GM21529 (cell line): ENCODE measurements at regions not wholly inside any gene's neighbourhood (a gene's known extent, or its start where the extent isn't known, plus 50 kb on each side); places are given as distances from the start of the nearest gene placed in this dataset.

Experiments
- ATAC-seq: cut with Tn5 transposase; IDR thresholded peaks from one replicate; pipeline ENCODE4 v1.9.1; 2021; ENCODE audit not compliant: unreplicated experiment

DNA sequence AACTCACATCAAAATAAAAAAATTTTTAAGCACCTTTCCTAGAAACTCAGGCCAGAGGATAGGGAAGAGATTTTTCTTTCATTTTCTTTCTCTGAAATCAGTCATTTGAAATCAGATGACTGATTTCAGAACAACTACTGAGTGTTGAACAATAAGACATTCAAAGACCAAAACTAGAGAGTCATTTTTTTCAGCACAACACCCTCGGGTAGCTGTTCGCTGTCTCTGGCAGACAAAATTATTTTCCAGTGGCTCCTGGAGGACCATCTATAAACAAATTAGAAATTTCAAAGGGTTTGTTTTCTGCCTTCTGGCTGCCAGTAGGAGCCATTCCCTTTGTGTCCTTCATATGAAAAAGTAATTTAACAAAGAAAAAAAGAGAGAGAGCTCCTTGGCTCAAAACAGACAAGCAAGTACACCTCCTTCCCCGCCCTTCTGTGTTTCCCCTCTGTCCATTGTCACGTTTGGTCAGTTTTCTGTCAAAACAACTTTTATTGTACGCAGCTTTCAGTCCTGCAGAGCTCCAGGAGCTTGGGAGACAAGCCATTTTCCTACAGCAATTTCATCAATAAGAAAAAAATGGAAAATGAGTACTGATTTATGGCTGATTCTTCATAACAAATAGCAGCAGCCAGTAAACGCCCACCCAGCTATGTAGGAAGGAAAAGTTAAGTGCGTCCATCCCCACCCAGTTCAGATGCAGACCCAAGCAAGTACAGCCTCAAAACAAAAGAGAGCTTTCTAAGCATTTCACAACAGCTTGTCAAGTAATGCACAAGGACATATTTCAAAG lies 405.2 kb downstream of the ZNF608 start:
- peak; percentile 60 for ATAC-seq

- no peak for ATAC-seq
Observed at GRCh38 chr5:124337996-124338395, 408.4 kb downstream of the ZNF608 start.

DNA sequence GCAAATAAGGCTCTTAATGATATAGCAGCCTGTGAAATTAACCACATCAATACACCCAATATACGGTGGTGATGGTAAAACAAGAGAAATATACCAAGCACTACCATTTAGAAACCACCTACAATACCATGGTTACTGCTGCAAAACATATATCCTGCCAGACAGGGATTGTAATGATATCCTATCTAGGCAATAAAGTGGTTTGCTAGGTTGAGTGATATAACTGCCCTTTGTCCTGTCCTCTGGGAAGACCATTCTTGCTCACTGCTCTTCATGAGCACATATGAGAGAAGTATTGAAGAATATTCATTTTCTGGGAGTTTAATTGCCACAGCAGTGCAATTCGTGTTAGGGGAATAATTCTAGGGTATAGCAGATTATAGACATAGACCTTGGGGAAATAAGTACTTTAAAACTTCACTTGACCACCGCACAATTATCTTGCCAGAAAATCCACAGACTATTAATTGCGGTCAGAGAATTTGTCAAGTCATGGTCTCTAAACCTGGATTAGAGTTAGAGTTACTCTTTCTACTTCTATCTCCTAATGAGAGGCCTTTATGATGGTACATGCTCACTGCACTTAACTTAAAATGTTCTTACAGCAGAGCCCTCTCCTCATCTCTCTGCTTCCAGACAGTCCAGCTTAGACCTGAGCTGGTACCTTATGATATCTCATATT lies 413.0 kb downstream of the ZNF608 start:
- no peak for ATAC-seq

- ATAC-seq = no peak
Observed at GRCh38 chr5:124332273-124332672, 414.2 kb downstream of the ZNF608 start.

GRCh38 chr5:124330595-124331220 lies 415.7 kb downstream of the ZNF608 start:
- no peak for ATAC-seq

GRCh38 chr5:124328201-124328600 lies 418.2 kb downstream of the ZNF608 start:
- ATAC-seq = no peak

DNA sequence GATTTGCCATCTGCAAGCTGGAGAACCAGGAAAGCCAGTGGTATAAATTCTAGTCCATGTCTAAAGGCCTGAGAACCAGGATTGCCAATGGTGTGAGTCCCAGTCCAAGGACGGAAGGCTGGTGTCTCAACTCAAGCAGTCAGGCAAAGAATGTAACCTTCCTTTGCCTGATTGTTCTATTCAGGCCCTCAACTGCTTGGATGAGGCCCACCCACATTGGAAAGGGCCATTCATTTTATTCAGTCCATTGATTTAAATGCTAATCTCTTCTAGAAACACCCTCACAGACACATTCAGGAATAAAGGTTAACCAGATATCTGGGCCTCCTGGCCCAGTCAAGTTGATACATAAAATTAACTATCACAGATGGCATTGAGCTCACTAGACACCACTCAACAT lies 427.8 kb downstream of the ZNF608 start:
- no peak for ATAC-seq

DNA sequence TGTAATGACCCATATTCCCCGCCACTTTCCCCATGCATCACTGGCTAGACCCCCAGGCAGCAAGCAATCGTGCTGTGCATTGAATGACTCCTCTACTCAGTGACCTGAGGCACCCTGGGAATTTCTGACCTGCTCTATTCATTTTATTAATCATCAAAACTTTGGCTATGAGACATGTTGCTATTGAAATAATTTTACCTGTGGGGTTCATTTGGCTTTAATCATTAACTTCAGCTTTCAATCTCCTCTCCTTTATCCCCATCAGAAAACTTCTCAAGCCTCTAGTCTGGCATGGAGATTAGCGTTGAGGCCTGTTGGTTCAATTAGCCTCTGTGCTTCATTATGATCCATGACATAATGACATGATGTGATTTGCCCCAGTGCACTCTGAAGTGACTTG lies 429.0 kb downstream of the ZNF608 start:
- ATAC-seq = no peak

DNA sequence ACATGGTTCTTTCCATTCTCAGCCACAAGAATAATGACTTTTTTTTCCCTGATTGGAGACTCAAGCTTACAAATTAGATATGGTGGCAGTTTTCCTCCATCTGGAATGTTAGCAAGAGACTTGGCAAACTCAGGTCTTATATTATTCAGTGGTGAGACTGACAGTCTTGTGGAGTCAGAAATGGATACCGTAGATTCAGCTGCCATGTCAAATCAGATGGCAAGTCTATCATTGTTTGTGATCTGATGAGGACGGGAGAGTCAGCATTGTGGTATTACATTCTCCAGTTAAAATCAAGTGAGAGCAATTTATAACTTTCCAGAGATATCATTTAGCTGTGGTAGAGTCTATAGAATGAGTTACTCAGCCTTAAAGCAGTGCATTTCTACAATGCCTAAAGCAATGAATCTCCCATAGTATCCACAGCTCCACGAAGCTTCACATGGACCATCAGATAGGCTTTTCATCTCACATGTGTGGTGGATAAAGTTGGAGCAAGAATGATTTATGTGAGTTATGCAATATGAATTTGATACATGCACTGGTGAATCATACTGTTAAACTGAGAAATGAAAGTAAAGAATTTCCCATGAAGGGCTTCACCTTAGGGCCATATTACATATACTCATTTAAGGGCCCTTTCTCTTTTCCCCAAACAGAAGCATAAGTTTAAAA lies 430.6 kb downstream of the ZNF608 start:
- no peak for ATAC-seq

DNA sequence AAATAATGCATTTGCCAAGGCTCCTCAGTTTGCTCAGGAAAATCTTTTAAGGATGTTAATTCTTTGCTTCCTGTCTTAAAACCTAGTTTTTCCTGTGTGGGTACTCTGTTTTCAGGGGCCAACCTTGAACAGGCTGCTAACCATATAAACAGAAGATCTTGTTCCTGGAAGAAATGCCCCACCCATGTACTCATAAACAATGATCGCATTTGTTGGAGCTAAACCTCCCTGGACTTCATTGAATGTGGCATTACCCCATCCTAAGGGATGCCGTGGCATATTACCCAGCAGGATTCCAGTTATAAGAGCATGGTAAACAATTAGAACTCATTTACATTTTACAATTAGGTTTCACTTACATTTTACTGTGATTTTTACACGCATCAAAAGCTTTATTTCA lies 436.0 kb downstream of the ZNF608 start:
- no peak for ATAC-seq

DNA sequence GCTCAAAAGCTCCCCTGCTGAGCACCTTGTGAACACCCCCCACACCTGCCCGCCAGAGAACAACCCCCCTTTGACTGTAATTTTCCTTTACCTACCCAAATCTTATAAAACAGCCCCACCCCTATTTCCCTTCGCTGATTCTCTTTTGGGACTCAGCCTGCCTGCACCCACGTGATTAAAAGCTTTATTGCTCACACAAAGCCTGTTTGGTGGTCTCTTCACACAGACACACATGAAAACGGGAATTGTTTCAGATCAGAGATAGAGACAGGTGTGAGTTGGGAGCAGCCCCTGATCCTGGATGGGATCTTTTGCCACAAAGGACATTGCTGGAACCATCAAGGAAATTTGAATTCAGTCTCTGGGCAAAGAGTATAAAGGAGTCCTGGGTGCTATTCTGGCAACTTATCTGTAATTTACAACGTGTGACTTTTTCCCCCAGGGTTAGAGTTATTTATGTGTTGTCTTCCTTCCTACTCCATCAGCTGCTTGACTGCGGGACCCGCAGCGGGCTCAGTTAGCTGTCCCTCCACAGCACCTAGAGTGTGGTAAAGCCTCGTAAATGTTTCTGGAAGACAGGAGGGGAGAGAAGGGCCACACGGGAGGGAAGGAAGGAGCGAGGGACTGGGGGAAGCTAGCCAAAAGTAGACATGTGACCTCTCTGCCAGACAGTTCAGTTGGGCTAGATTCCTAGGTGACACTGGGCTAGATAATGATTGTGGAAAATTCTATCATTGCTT lies 437.0 kb downstream of the ZNF608 start:
- no peak for ATAC-seq

DNA sequence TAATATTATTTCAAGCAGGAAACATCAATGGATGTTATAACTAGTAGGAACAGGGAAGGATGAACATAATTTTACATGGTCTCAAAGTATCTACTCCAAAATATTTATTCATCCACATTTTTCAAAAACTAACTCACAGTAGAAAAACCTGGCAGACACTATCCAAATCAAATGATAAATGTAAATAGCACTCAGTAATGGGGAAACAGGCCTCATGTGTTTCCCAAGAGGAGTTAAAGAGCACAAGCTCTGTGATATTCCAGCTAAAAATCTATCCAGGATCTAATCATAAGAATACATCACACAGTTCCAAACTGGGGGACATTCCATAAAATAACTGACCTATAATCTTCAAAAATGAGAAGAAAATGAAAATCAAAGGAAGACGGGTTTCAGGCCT lies 443.1 kb downstream of the ZNF608 start:
- ATAC-seq = no peak

GRCh38 chr5:124302533-124302932 lies 443.9 kb downstream of the ZNF608 start:
- ATAC-seq = no peak

- no peak for ATAC-seq
Observed at GRCh38 chr5:124301850-124302249, 444.6 kb downstream of the ZNF608 start.

DNA sequence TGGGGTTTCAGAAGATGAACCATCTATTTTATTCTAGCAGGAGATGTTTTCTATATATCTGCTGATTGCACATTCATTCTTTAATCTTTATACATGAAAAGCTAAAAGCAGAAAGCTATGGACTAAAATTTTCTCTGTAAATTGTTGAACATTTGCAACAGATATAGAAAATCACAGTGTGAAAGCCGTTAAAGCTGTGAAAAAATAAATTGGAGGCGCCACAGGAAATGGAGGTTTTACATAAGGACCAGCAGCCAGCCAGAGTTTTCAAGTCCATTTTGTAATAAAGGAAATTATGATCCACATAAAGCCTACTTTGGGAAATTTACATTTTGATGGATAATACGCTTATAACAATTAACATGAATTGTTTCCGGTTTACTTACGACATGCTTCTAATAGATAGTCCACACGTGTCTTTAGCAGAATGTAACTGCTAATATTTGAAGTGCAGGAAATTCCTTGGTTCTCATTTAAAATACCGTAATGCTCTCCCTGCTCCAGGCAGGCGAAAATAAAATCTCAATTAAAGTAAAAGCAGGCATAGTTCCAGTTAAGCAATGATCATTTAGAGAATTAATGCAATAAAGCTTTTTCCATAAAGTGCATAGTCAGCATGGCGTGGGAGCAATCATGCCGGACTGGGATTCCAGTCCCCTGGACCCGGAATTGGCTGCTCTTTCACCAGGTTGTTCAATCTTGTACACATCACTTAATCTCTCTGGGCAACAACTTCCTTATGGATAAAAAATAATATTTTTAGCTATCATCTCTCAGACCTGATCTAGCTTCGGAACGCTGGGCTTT lies 445.4 kb downstream of the ZNF608 start:
- no peak for ATAC-seq

GRCh38 chr5:124297826-124298225 lies 448.6 kb downstream of the ZNF608 start:
- no peak for ATAC-seq

GRCh38 chr5:124292322-124292855 lies 454.1 kb downstream of the ZNF608 start:
- no peak for ATAC-seq

GRCh38 chr5:124289641-124290311 lies 456.7 kb downstream of the ZNF608 start:
- no peak for ATAC-seq

DNA sequence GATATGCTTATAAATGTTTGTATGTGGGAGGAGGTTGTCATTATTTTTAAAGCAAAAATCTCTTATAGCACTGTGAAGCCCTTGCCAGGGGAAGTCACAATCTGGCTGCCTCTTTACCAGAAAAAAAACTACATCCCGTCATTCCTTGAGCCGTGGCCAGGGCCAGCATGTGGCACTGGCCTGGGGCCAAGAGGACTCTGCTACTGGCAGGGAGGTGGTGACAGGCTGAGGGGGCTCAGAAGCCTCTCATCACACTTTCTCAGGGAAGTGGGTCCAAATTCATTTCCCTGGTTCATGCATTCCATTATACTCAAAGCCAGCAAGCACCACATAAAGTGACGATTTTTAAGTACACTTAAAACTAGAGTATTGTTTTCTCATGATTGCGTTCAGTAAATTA lies 457.3 kb downstream of the ZNF608 start:
- ATAC-seq = no peak
